SK-N-SH (cell line): ENCODE measurements at regions not wholly inside any gene's neighbourhood (a gene's known extent, or its start where the extent isn't known, plus 50 kb on each side); places are given as distances from the start of the nearest gene placed in this dataset.

Experiments
- CTCF ChIA-PET: fragments of 300-600, 350-600 bp; formaldehyde crosslinking; extraction: SDS; loops from one replicate; lab custom pipeline; 2021; lab: Yijun Ruan, JAX
- POLR2A ChIA-PET: fragments of 350-600 bp; sonication (Branson Sonifier 250); formaldehyde crosslinking; extraction: SDS; loops from one replicate; lab custom pipeline; 2020; ENCODE audit warnings: antibody characterized with exemption, inconsistent platforms; lab: Yijun Ruan, JAX
- DNase-seq: peaks from one replicate; pipeline ENCODE4 v3.0.0; 2012
- H2AFZ ChIP-seq: fragments of 200-600 bp; sonication (generic); 2 replicates; pipeline ENCODE4 v1.8.1; 2016; ENCODE audit warnings: antibody characterized with exemption, mild to moderate bottlenecking, low read depth
- H3F3A ChIP-seq: fragments of 200-600 bp; sonication (generic); replicated peaks from 2 replicates; pipeline ENCODE3; 2016; ENCODE audit warnings: antibody characterized with exemption, mild to moderate bottlenecking; ENCODE audit not compliant: insufficient read depth
- H3K27ac ChIP-seq, 2 experiments: fragments of 200-500 bp in 1 of 2; fragments of 200-600 bp in 1 of 2; sonication (Bioruptor generic) in 1 of 2; sonication (generic), shearing (Covaris generic) in 1 of 2; 2 replicates each; pipeline versions ENCODE4 v1.5.1 to v1.6.1; 2014 to 2016; ENCODE audit warnings: low read depth in 2 of 2, inconsistent platforms in 1 of 2, low read length in 1 of 2, mild to moderate bottlenecking in 1 of 2, mixed read lengths in 1 of 2
- H3K27me3 ChIP-seq: fragments of 200-600 bp; sonication (generic), shearing (Covaris generic); 2 replicates; pipeline ENCODE4 v1.6.1; 2016; ENCODE audit warnings: mixed run types; ENCODE audit not compliant: insufficient read depth
- H3K36me3 ChIP-seq, 2 experiments: fragments of 200-500 bp in 1 of 2; fragments of 200-600 bp in 1 of 2; sonication (Bioruptor generic) in 1 of 2; sonication (generic) in 1 of 2; replicated peaks in 1 of 2; 2 replicates each; pipeline versions ENCODE3 to v1.5.1; 2014 to 2016; ENCODE audit warnings: low read length in 1 of 2, mild to moderate bottlenecking in 1 of 2; ENCODE audit not compliant: insufficient read depth in 2 of 2, control insufficient read depth in 1 of 2
- H3K4me1 ChIP-seq, 2 experiments: fragments of 200-500 bp in 1 of 2; fragments of 200-600 bp in 1 of 2; sonication (Bioruptor generic) in 1 of 2; sonication (generic), shearing (Covaris generic) in 1 of 2; 2 replicates each; pipeline versions ENCODE4 v1.5.1 to v1.6.1; 2014 to 2016; ENCODE audit warnings: low read depth in 1 of 2, low read length in 1 of 2, mixed run types in 1 of 2; ENCODE audit not compliant: insufficient read depth in 2 of 2, control insufficient read depth in 1 of 2
- H3K4me2 ChIP-seq: fragments of 200-600 bp; sonication (generic), shearing (Covaris generic); 2 replicates; pipeline ENCODE4 v1.6.1; 2017; ENCODE audit warnings: mixed run types
- H3K4me3 ChIP-seq, 2 experiments: fragments of 200-500 bp in 1 of 2; fragments of 200-600 bp in 1 of 2; sonication (Bioruptor generic) in 1 of 2; sonication (generic), shearing (Covaris generic) in 1 of 2; 2 replicates each; pipeline versions ENCODE4 v1.5.1 to v1.8.1; 2014 to 2016; ENCODE audit warnings: low read depth in 2 of 2, inconsistent platforms in 1 of 2, low read length in 1 of 2, mild to moderate bottlenecking in 1 of 2, mixed read lengths in 1 of 2, moderate library complexity in 1 of 2
- H3K79me2 ChIP-seq: fragments of 200-600 bp; sonication (generic); 2 replicates; pipeline ENCODE4 v1.8.1; 2017; ENCODE audit warnings: mild to moderate bottlenecking; ENCODE audit not compliant: insufficient read depth
- H3K9ac ChIP-seq: fragments of 200-600 bp; sonication (generic); 2 replicates; pipeline ENCODE4 v1.6.1; 2017; ENCODE audit warnings: mixed run types
- H3K9me2 ChIP-seq: fragments of 200-600 bp; sonication (generic); 2 replicates; pipeline ENCODE4 v1.6.1; 2017; ENCODE audit warnings: mixed run types
- H3K9me3 ChIP-seq: fragments of 200-600 bp; sonication (generic); 2 replicates; pipeline ENCODE4 v1.6.1; 2017; ENCODE audit warnings: mixed run types, mild to moderate bottlenecking, moderate library complexity
- H4K20me1 ChIP-seq: fragments of 200-600 bp; sonication (generic); 2 replicates; pipeline ENCODE4 v1.6.1; 2017; ENCODE audit warnings: mild to moderate bottlenecking, mixed run types; ENCODE audit not compliant: insufficient read depth
- CHD2 ChIP-seq: fragments of 150-350 bp; IDR thresholded peaks from 2 replicates; pipeline ENCODE4 v1.6.1; 2018; ENCODE audit warnings: low read length; ENCODE audit not compliant: partially characterized antibody
- CTCF ChIP-seq: fragments of 200-600 bp; sonication (generic); IDR thresholded peaks from 2 replicates; pipeline ENCODE4 v1.6.1; 2017; ENCODE audit warnings: antibody characterized with exemption, mild to moderate bottlenecking, moderate library complexity
- ELF1 ChIP-seq: IDR thresholded peaks from 2 replicates; pipeline ENCODE4 v1.4.0; 2012
- EP300 ChIP-seq, 2 experiments: IDR thresholded peaks; 2 replicates each; pipeline versions ENCODE4 v1.4.0 to v1.6.1; 2012; ENCODE audit warnings: borderline replicate concordance in 1 of 2, low read depth in 1 of 2, low read length in 1 of 2
- FOSL2 ChIP-seq: IDR thresholded peaks from 2 replicates; pipeline ENCODE4 v1.4.0; 2012; ENCODE audit warnings: low read depth, mild to moderate bottlenecking, moderate library complexity, borderline replicate concordance
- FOXJ3 ChIP-seq: sonication (generic); formaldehyde crosslinking; IDR thresholded peaks from 2 replicates; pipeline ENCODE4 v1.5.1; 2020; ENCODE audit warnings: mild to moderate bottlenecking, missing genetic modification reagents
- GABPA ChIP-seq: IDR thresholded peaks from 2 replicates; pipeline ENCODE4 v1.4.0; 2012; ENCODE audit warnings: low read depth, mild to moderate bottlenecking
- GATA2 ChIP-seq: sonication (generic); formaldehyde crosslinking; IDR thresholded peaks from 2 replicates; pipeline ENCODE4 v1.5.0; 2020; ENCODE audit warnings: mild to moderate bottlenecking, missing genetic modification reagents
- JUND ChIP-seq: IDR thresholded peaks from 2 replicates; pipeline ENCODE4 v1.4.0; 2012
- MXI1 ChIP-seq: IDR thresholded peaks from 2 replicates; pipeline ENCODE4 v1.6.1; 2012; ENCODE audit warnings: mild to moderate bottlenecking, low read depth, low read length, improper control_type of control experiment
- NFIC ChIP-seq: IDR thresholded peaks from 2 replicates; pipeline ENCODE4 v1.4.0; 2012; ENCODE audit warnings: borderline replicate concordance
- NRF1 ChIP-seq: IDR thresholded peaks from 2 replicates; pipeline ENCODE4 v1.6.1; 2012; ENCODE audit warnings: low read depth, mild to moderate bottlenecking, low read length
- PBX3 ChIP-seq: IDR thresholded peaks from 2 replicates; pipeline ENCODE4; 2012
- POLR2AphosphoS5 ChIP-seq: IDR thresholded peaks from 2 replicates; pipeline ENCODE4 v1.6.1; 2012; ENCODE audit warnings: low read depth, low read length
- RCOR1 ChIP-seq: fragments of 150-350 bp; IDR thresholded peaks from 2 replicates; pipeline ENCODE4 v1.6.1; 2017; ENCODE audit warnings: antibody characterized with exemption, low read length
- REST ChIP-seq: IDR thresholded peaks from 2 replicates; pipeline ENCODE4 v1.6.1; 2012; ENCODE audit warnings: mild to moderate bottlenecking, low read depth, low read length, moderate library complexity
- RFX5 ChIP-seq: IDR thresholded peaks from 2 replicates; pipeline ENCODE4 v1.6.1; 2012; ENCODE audit warnings: mild to moderate bottlenecking, improper control_type of control experiment, low read length
- RXRA ChIP-seq: IDR thresholded peaks from 2 replicates; pipeline ENCODE4 v1.4.0; 2012; ENCODE audit warnings: low read depth, mild to moderate bottlenecking, borderline replicate concordance
- TCF12 ChIP-seq: IDR thresholded peaks from 2 replicates; pipeline ENCODE4 v1.4.0; 2012
- TEAD4 ChIP-seq: IDR thresholded peaks from 2 replicates; pipeline ENCODE4 v1.4.0; 2012; ENCODE audit warnings: mild to moderate bottlenecking, borderline replicate concordance; ENCODE audit not compliant: insufficient read depth
- USF1 ChIP-seq: IDR thresholded peaks from 2 replicates; pipeline ENCODE4 v1.4.0; 2012; ENCODE audit warnings: low read depth, borderline replicate concordance
- WGBS: methylation state at CpG from one replicate; pipeline ENCODE4 v1.1.6; 2017; ENCODE audit warnings: low lambda C conversion rate; 5-methylcytosine and 5-hydroxymethylcytosine counted together

- POLR2A ChIA-PET: no interaction called here
- 21% methylated on average over 2 of the region's 2 CpGs for WGBS
- Histone ChIP-seq H4K20me1 (no peaks in the 10 kb centered on the region), H3K27me3 (no peaks in the 10 kb centered on the region; the same call in 1 of the 2 replicates), H3K9me3 (no peaks in the 10 kb centered on the region), H3K79me2 (no peaks in the 10 kb centered on the region), H3F3A (no peaks in the 10 kb centered on the region), H3K27ac (no peak overlapping the region), H3K4me2 (no peak overlapping the region), H3K9me2 (no peaks in the 10 kb centered on the region), H3K4me3 (no peak overlapping the region), H3K4me1 (peaks cover 4 to 10% of the 10 kb centered on the region in 2 experiments; a peak in 2 of 4 replicates), H2AFZ (no peak overlapping the region), H3K36me3 (no peaks in the 10 kb centered on the region), H3K9ac (no peak overlapping the region)
- CTCF ChIA-PET: no interaction called here
- TF ChIP-seq NRF1 (no peak), PBX3 (no peak), GABPA (no peak), RFX5 (no peak), CHD2 (no peak), JUND (no peak), MXI1 (no peak), TCF12 (no peak), POLR2AphosphoS5 (no peak)
- DNase-seq: no peak
Observed at GRCh38 chr2:235211056-235211455, 259.2 kb downstream of the SH3BP4 start.

GRCh38 chr2:235212501-235213158 lies 260.8 kb downstream of the SH3BP4 start:
- Histone ChIP-seq H3K4me1 (peaks cover 4 to 10% of the 10 kb centered on the region in 2 experiments; a peak in 2 of 4 replicates), H3K4me2 (no peak overlapping the region), H3K79me2 (no peaks in the 10 kb centered on the region), H4K20me1 (no peaks in the 10 kb centered on the region), H3K36me3 (no peaks in the 10 kb centered on the region), H3K27me3 (no peaks in the 10 kb centered on the region; the same call in 1 of the 2 replicates), H2AFZ (no peak overlapping the region), H3K9me2 (no peaks in the 10 kb centered on the region), H3K27ac (peak overlapping the region in 1 of 2 experiments; percentile 72; a peak in 2 of 4 replicates), H3F3A (no peaks in the 10 kb centered on the region), H3K9me3 (no peaks in the 10 kb centered on the region), H3K4me3 (no peak overlapping the region), H3K9ac (no peak overlapping the region)
- ChIA-PET POLR2A (interaction anchor here (0.5 kb wide), 1 partner anchor 81 kb away, joined by 3 read pairs; no protein-coding TSS in a partner anchor), CTCF (interaction anchor here (0.7 to 3.9 kb wide), 3 partner anchors 10 to 18 kb away, joined by 3 to 9 read pairs (median 4); no protein-coding TSS in a partner anchor)
- WGBS: 55% methylated on average over 5 of the region's 5 CpGs
- DNase-seq: peak; percentile 52
- no peak for TF ChIP-seq CHD2
- TF ChIP-seq TCF12: no peak
- TF ChIP-seq FOSL2: no peak
- TF ChIP-seq JUND: no peak
- TF ChIP-seq NFIC: no peak
- no peak for TF ChIP-seq RXRA
- no peak for TF ChIP-seq ELF1
- no peak; a peak in 1 of 4 replicates for TF ChIP-seq EP300 (IDR thresholded peaks at IDR 0.05; ENCODE audit: borderline replicate concordance in 1 of 2, low read depth in 1 of 2, low read length in 1 of 2)
- TF ChIP-seq USF1: no peak
- TF ChIP-seq RCOR1: no peak
- TF ChIP-seq CTCF: no peak
- no peak for TF ChIP-seq FOXJ3
- no peak for TF ChIP-seq REST
- no peak for TF ChIP-seq POLR2AphosphoS5
- no peak for TF ChIP-seq GATA2 (CRISPR knock-in tag)
- no peak for TF ChIP-seq TEAD4
